ENCODE measurements at regions not wholly inside any gene's neighbourhood (a gene's known extent, or its start where the extent isn't known, plus 50 kb on each side); places are given as distances from the start of the nearest gene placed in this dataset.

GRCh38 chr3:95586754-95587153 lies 1227.6 kb upstream of the EPHA6 start:
- TF ChIP-seq, protein P1, sequence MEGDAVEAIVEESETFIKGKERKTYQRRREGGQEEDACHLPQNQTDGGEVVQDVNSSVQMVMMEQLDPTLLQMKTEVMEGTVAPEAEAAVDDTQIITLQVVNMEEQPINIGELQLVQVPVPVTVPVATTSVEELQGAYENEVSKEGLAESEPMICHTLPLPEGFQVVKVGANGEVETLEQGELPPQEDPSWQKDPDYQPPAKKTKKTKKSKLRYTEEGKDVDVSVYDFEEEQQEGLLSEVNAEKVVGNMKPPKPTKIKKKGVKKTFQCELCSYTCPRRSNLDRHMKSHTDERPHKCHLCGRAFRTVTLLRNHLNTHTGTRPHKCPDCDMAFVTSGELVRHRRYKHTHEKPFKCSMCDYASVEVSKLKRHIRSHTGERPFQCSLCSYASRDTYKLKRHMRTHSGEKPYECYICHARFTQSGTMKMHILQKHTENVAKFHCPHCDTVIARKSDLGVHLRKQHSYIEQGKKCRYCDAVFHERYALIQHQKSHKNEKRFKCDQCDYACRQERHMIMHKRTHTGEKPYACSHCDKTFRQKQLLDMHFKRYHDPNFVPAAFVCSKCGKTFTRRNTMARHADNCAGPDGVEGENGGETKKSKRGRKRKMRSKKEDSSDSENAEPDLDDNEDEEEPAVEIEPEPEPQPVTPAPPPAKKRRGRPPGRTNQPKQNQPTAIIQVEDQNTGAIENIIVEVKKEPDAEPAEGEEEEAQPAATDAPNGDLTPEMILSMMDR (IDR thresholded peaks at IDR 0.05 in 2 of 3, conservative IDR thresholded peaks at IDR 0.05 in 1 of 3; ENCODE audit: borderline replicate concordance in 1 of 3, insufficient read depth in 1 of 3, low read depth in 2 of 3, low read length in 2 of 3), result no peak
- TF ChIP-seq, protein P2, sequence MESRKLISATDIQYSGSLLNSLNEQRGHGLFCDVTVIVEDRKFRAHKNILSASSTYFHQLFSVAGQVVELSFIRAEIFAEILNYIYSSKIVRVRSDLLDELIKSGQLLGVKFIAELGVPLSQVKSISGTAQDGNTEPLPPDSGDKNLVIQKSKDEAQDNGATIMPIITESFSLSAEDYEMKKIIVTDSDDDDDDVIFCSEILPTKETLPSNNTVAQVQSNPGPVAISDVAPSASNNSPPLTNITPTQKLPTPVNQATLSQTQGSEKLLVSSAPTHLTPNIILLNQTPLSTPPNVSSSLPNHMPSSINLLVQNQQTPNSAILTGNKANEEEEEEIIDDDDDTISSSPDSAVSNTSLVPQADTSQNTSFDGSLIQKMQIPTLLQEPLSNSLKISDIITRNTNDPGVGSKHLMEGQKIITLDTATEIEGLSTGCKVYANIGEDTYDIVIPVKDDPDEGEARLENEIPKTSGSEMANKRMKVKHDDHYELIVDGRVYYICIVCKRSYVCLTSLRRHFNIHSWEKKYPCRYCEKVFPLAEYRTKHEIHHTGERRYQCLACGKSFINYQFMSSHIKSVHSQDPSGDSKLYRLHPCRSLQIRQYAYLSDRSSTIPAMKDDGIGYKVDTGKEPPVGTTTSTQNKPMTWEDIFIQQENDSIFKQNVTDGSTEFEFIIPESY (IDR thresholded peaks at IDR 0.05; ENCODE audit: extremely low read depth, insufficient replicate concordance, low read length), result no peak
- no peak for TF ChIP-seq POLR2AphosphoS5 (IDR thresholded peaks at IDR 0.05; ENCODE audit: low read depth, low read length)
